ENCODE measurements at regions not wholly inside any gene's neighbourhood (a gene's known extent, or its start where the extent isn't known, plus 50 kb on each side); places are given as distances from the start of the nearest gene placed in this dataset.

GRCh38 chr6:86581833-86582232 is 355.5 kb upstream of the HTR1E start:
- TF ChIP-seq REST (IDR thresholded peaks at IDR 0.05; ENCODE audit: insufficient replicate concordance, low read depth) = no peak
- TF ChIP-seq, protein P1, sequence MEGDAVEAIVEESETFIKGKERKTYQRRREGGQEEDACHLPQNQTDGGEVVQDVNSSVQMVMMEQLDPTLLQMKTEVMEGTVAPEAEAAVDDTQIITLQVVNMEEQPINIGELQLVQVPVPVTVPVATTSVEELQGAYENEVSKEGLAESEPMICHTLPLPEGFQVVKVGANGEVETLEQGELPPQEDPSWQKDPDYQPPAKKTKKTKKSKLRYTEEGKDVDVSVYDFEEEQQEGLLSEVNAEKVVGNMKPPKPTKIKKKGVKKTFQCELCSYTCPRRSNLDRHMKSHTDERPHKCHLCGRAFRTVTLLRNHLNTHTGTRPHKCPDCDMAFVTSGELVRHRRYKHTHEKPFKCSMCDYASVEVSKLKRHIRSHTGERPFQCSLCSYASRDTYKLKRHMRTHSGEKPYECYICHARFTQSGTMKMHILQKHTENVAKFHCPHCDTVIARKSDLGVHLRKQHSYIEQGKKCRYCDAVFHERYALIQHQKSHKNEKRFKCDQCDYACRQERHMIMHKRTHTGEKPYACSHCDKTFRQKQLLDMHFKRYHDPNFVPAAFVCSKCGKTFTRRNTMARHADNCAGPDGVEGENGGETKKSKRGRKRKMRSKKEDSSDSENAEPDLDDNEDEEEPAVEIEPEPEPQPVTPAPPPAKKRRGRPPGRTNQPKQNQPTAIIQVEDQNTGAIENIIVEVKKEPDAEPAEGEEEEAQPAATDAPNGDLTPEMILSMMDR (IDR thresholded peaks at IDR 0.05; ENCODE audit: insufficient read depth, low read length) = no peak
- TF ChIP-seq GABPA (IDR thresholded peaks at IDR 0.05; ENCODE audit: low read depth) = no peak
